ENCODE measurements at regions not wholly inside any gene's neighbourhood (a gene's known extent, or its start where the extent isn't known, plus 50 kb on each side); places are given as distances from the start of the nearest gene placed in this dataset.

DNA sequence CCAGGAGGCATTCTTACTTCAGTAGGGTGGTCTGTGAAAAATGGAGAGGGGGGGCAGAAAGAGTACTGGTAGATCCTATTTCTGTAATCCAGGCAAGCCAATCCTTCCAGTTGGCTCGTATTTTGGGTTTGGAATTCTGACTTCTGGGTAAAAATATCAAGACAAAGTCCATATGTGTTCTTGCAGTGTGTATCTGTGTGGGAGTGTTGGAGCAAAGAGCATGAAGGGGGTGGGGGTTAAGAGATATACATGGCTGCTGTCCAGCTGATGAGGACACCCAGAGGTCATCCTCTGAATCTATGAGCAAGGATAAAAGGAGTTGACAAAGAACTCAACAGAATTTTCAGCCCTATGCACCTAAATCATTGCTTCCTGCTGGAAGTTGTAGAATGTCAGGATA, 375.8 kb upstream of the PIK3C3 start:
- CTCF ChIA-PET, result no interaction called here
- H3K9me3 Mint-ChIP-seq (ENCODE audit: insufficient read depth), result no peaks in the 10 kb centered on the region
- no peaks in the 10 kb centered on the region for H3K27me3 Mint-ChIP-seq (ENCODE audit: low read depth)
- H3K4me1 Mint-ChIP-seq (ENCODE audit: low read depth), result no peaks in the 10 kb centered on the region
- POLR2A ChIA-PET, result no interaction called here
- H3K4me3 Mint-ChIP-seq, result no peak overlapping the region
- H3K36me3 Mint-ChIP-seq (ENCODE audit: low read depth), result no peaks in the 10 kb centered on the region
- no peak for DNase-seq
- no peak overlapping the region for H3K27ac Mint-ChIP-seq
- ATAC-seq, result no peak

DNA sequence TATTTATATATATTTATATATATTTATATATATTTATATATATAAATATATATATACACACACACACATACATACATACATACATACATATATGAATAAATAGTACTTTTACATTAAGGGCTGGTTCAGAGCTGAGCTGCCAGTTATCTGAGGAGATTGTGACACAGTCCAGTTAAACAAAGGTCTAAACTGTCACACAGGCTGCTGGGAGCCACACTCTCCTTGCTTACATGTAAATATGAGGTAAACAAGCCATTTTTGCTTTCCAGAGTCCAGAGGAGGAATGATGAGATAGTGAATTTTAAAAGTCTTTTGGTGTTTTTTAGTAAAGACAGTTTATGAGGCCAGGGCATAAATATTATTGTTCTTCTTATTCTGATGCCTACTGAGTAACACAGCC, 377.5 kb upstream of the PIK3C3 start:
- Mint-ChIP-seq H3K27me3 (ENCODE audit: low read depth) (no peaks in the 10 kb centered on the region), H3K36me3 (ENCODE audit: low read depth) (no peaks in the 10 kb centered on the region), H3K9me3 (ENCODE audit: insufficient read depth) (no peaks in the 10 kb centered on the region), H3K4me1 (ENCODE audit: low read depth) (no peaks in the 10 kb centered on the region), H3K4me3 (no peak overlapping the region), H3K27ac (no peak overlapping the region)
- ATAC-seq (no peak), DNase-seq (no peak)
- POLR2A ChIA-PET, result no interaction called here
- CTCF ChIA-PET, result no interaction called here

DNA sequence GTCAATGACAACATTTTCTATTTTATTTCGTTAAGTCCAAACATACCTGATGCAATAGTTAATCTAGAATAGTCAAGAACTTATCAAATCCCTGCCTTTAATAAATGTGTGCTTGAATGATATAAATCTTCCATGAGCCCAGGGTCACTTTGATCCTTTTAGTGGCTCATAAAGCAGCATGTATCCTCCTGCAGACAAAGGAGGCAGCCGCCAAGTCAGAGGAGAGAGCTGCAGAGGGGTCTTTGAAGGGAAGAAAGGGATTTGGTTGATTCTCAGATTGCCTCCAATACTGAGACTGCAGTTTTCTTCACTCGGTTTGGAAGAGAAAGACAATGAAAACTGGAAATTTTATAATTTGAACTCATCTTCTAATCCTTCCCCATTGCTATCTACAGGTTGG, 378.4 kb upstream of the PIK3C3 start:
- Mint-ChIP-seq H3K36me3 (ENCODE audit: low read depth) (no peaks in the 10 kb centered on the region), H3K4me3 (no peak overlapping the region), H3K4me1 (ENCODE audit: low read depth) (no peaks in the 10 kb centered on the region), H3K27me3 (ENCODE audit: low read depth) (no peaks in the 10 kb centered on the region), H3K9me3 (ENCODE audit: insufficient read depth) (no peaks in the 10 kb centered on the region), H3K27ac (no peak overlapping the region)
- ChIA-PET CTCF (no interaction called here), POLR2A (no interaction called here)
- no peak for DNase-seq
- ATAC-seq, result no peak

DNA sequence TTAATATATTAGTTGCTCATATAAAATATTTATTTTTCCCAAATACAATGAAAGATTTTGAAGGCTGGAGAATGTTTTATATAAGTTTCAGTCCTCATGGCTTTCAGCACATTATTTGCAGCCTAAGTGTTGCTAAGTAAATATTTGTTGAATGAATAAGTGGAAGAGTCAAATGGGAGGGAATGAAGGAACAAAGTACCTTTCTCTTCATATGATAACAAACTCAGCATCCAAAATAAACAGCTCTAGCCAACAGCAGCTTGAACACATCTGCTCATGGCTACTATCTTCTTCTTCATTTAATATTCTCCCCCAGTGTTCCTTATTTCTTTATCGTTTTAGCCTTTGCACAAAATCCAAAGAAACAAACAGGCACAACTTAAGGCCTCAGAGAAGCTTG, 385.2 kb upstream of the PIK3C3 start:
- no peak overlapping the region for H3K4me3 Mint-ChIP-seq
- no peaks in the 10 kb centered on the region for H3K9me3 Mint-ChIP-seq (ENCODE audit: insufficient read depth)
- DNase-seq, result no peak
- no peaks in the 10 kb centered on the region for H3K27me3 Mint-ChIP-seq (ENCODE audit: low read depth)
- H3K4me1 Mint-ChIP-seq (ENCODE audit: low read depth), result no peaks in the 10 kb centered on the region
- H3K36me3 Mint-ChIP-seq (ENCODE audit: low read depth), result no peaks in the 10 kb centered on the region
- POLR2A ChIA-PET, result no interaction called here
- H3K27ac Mint-ChIP-seq, result no peak overlapping the region
- ATAC-seq, result no peak
- CTCF ChIA-PET, result no interaction called here

DNA sequence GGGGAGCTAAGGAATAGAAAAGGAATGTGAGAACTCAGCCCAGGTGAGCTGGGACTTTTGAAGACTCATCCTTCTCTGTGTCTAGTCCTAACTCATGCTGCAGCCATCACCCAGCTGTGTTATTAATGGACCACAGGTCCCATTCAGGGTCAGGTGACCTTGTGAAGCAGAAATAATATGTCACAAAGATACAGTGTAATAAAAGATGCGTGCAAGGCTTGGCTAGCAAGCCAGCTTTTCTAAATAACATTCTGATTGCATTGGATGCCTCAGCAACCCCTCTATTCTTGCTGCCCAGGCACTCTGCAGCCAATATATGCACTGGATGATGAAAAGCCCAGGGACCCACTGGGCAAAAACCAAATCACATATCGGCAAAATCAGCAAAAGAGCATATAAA, 393.1 kb upstream of the PIK3C3 start:
- Mint-ChIP-seq H3K36me3 (ENCODE audit: low read depth) (no peaks in the 10 kb centered on the region), H3K4me1 (ENCODE audit: low read depth) (no peaks in the 10 kb centered on the region), H3K4me3 (no peak overlapping the region), H3K9me3 (ENCODE audit: insufficient read depth) (no peaks in the 10 kb centered on the region), H3K27ac (no peak overlapping the region), H3K27me3 (ENCODE audit: low read depth) (no peaks in the 10 kb centered on the region)
- no peak for ATAC-seq
- POLR2A ChIA-PET, result no interaction called here
- CTCF ChIA-PET, result no interaction called here
- DNase-seq, result no peak

DNA sequence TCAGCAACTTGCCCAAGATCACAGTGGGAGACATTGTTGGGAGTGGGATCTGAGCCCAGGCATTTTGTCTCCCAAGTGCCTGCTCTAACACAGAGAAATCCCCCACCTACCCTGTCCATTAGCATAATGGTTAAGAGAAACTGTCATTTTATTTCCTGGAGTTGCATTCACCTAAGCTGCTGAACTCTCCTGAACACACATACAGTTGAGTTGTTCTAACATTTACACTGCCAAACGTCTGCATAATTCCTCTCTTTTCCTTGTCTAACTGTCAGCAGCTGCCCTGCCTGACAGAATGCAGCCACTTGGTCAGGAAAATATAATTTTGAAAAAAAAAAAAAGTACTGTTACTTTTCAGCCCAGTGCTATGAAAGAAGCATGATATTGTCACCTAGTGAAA, 396.3 kb upstream of the PIK3C3 start:
- DNase-seq, result no peak
- Mint-ChIP-seq H3K36me3 (ENCODE audit: low read depth) (no peaks in the 10 kb centered on the region), H3K27ac (no peak overlapping the region), H3K4me3 (no peak overlapping the region), H3K9me3 (ENCODE audit: insufficient read depth) (no peaks in the 10 kb centered on the region), H3K4me1 (ENCODE audit: low read depth) (no peaks in the 10 kb centered on the region), H3K27me3 (ENCODE audit: low read depth) (no peaks in the 10 kb centered on the region)
- ATAC-seq, result no peak
- ChIA-PET CTCF (no interaction called here), POLR2A (no interaction called here)

DNA sequence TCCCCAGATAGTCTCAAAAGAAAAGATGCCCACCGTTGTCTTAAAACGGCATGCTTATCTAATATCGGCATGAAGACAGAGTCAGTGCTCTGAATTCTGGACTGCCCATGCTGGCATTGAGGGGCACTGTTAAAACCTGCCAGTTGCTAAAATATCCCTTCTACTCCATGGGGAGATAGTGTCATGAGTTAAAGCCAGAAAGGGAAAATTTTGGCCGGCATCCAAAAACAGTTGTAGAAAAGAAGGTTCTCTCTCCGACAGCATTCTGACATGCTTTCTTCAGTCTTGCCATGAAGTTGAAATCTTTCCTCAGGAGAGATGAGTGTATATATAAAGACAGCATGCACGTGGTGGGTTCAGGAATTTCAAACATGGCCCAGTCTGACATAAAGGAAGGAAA, 401.3 kb upstream of the PIK3C3 start:
- Mint-ChIP-seq H3K36me3 (ENCODE audit: low read depth) (no peaks in the 10 kb centered on the region), H3K27me3 (ENCODE audit: low read depth) (no peaks in the 10 kb centered on the region), H3K4me1 (ENCODE audit: low read depth) (no peaks in the 10 kb centered on the region), H3K9me3 (ENCODE audit: insufficient read depth) (no peaks in the 10 kb centered on the region), H3K4me3 (no peak overlapping the region), H3K27ac (no peak overlapping the region)
- ChIA-PET POLR2A (no interaction called here), CTCF (no interaction called here)
- no peak for ATAC-seq
- DNase-seq, result no peak

DNA sequence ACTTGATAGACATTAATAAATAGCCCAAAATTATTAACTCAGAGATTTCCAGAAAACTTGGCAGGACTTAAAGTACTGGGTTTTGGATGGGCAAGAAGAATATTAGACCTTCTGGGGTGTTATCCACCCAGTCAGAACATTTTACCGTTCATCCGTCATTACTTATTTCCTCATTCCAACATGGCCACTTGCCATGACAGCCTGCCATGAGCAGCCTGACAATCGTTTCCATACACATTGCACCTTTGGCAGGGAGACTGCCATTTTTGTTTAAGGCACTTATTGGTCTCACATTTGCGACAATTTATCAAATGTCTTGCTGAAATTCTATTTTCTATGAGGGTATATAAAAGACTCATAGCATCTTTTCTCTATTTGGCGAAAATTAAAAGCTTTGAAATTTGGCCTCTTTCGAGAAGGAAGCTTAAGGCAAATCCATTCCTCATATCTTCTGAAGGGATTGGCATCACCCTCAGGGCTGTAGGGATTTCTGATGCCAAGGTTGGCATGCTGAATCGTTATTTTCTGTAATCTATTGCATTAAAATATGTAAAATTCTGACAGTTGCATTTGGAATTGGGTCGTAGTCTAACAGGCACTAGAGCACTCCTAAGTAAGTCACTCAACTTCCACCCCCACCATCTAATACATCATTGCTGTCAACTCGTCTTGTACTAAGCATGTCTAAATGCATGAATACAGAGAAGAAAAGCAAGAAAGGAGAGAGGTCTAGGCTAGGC, 406.3 kb upstream of the PIK3C3 start:
- DNase-seq, result no peak
- no peaks in the 10 kb centered on the region for H3K9me3 Mint-ChIP-seq (ENCODE audit: insufficient read depth)
- CTCF ChIA-PET, result no interaction called here
- H3K4me3 Mint-ChIP-seq, result no peak overlapping the region
- ATAC-seq, result no peak
- H3K36me3 Mint-ChIP-seq (ENCODE audit: low read depth), result no peaks in the 10 kb centered on the region
- no peaks in the 10 kb centered on the region for H3K4me1 Mint-ChIP-seq (ENCODE audit: low read depth)
- no peaks in the 10 kb centered on the region for H3K27me3 Mint-ChIP-seq (ENCODE audit: low read depth)
- POLR2A ChIA-PET, result no interaction called here
- H3K27ac Mint-ChIP-seq, result no peak overlapping the region

DNA sequence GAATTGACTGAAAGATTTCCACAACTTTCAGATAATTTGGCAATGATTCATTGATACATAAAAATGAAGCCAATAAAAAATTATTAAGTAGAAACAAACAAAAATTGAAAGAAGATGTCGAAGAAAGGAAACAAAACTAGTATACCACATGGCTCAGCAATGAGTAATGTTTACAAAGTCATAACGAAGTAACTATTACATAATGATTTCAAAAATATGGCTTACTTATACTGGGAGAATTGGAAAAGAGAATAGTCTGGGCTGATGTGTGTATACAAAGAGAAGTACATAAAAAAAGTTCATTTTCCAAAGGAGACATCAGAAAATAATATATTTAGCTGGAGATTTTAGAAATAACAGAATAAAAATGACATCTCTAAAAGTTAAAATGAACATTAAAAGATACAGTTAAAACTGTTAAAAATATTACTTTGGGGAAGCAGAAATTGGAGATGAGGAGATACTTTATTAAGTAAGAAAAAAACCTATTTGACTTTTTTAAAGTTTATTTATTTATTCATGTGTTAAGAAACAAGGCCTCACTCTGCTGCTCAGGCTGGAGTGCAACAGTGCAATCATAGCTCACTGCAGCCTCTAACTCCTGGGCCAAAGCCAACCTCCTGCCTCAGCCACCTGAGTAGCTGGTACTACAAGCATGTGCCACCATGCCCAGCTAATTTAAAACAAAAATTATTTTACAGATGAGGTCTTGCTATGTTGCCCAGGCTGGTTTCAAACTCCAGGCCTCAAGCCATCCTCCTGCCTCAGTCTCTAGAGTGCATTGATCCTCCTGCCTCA, 409.7 kb upstream of the PIK3C3 start:
- H3K9me3 Mint-ChIP-seq (ENCODE audit: insufficient read depth), result no peaks in the 10 kb centered on the region
- CTCF ChIA-PET, result no interaction called here
- no peaks in the 10 kb centered on the region for H3K4me1 Mint-ChIP-seq (ENCODE audit: low read depth)
- ATAC-seq, result no peak
- no peak overlapping the region for H3K4me3 Mint-ChIP-seq
- POLR2A ChIA-PET, result no interaction called here
- no peak for DNase-seq
- H3K27me3 Mint-ChIP-seq (ENCODE audit: low read depth), result no peaks in the 10 kb centered on the region
- H3K36me3 Mint-ChIP-seq (ENCODE audit: low read depth), result no peaks in the 10 kb centered on the region
- H3K27ac Mint-ChIP-seq, result no peak overlapping the region

DNA sequence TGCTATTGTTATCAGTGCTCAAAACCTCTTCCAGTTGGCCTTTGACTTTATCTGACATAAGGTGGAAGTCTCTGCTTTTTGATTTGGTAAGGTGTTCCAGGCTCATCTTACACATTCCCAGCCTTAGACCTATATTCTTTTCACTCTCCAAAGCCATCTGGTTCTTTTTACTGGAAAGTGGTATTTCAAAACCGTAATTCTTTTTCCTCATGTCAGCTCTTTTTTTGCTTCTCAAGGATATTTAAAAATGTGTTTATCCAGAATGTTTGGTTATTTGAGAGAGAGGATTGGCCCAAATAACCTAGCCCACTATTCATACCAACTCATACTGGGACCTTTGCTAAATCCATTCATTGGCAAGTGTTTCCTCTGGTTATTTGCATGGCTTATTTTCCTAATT, 411.2 kb upstream of the PIK3C3 start:
- Mint-ChIP-seq H3K4me3 (no peak overlapping the region), H3K4me1 (ENCODE audit: low read depth) (no peaks in the 10 kb centered on the region), H3K9me3 (ENCODE audit: insufficient read depth) (no peaks in the 10 kb centered on the region), H3K27me3 (ENCODE audit: low read depth) (no peaks in the 10 kb centered on the region), H3K27ac (no peak overlapping the region), H3K36me3 (ENCODE audit: low read depth) (no peaks in the 10 kb centered on the region)
- POLR2A ChIA-PET, result no interaction called here
- CTCF ChIA-PET, result no interaction called here
- DNase-seq (no peak), ATAC-seq (no peak)

DNA sequence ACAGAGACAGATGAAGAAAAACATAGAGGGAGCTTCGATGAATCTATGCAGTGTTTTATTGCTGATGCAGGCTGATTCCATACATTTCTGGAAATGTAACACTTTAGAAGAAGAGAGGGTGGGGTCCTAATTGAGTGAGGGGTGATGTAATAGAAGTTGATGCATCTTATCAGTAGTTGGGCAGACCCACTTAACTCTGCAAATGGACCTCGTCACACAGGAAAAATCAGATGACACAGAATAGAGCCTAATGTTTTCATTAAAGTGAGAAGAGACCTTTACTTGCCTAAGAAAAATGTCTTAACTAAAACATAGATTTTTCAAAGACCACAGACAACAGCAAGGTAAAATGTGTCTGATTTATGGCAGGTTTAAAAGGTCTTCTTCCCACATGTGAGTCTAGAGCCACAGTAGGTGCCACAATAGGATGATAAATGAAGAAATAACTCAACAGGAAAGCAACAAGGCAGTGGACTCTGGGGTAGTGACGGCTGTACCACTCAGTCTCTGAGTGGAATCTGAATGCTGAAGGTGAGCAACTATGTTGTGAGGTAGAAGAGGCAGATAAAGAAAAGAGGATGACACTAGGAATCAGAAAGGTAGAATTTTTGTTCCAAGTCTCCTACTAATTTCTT, 414.7 kb upstream of the PIK3C3 start:
- H3K36me3 Mint-ChIP-seq (ENCODE audit: low read depth), result no peaks in the 10 kb centered on the region
- ChIA-PET CTCF (no interaction called here), POLR2A (no interaction called here)
- H3K9me3 Mint-ChIP-seq (ENCODE audit: insufficient read depth), result peaks cover 4% of the 10 kb centered on the region
- H3K27me3 Mint-ChIP-seq (ENCODE audit: low read depth), result no peaks in the 10 kb centered on the region
- no peak for ATAC-seq
- no peak for DNase-seq
- no peaks in the 10 kb centered on the region for H3K4me1 Mint-ChIP-seq (ENCODE audit: low read depth)
- H3K4me3 Mint-ChIP-seq, result no peak overlapping the region
- H3K27ac Mint-ChIP-seq, result no peak overlapping the region

DNA sequence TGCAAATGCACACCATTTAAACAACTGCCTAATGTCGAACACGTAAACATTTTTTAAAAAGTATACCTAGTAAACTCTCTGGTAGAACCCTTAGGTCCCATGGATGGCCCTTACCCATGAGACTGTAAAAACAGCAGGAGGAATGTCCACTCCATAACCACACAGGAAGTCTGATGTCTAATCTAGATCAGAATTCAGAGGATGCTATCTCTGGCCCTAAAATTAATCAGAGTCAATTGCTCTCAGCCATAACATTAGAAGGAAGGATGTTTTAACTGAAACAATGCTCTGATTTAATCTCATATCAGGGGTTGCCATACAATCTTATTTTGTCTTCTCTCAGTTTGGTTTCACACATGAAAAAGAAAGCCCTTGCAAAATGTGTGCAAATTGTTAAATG, 416.3 kb upstream of the PIK3C3 start:
- H3K4me3 Mint-ChIP-seq, result no peak overlapping the region
- no peak for DNase-seq
- ATAC-seq, result no peak
- H3K4me1 Mint-ChIP-seq (ENCODE audit: low read depth), result no peaks in the 10 kb centered on the region
- H3K27me3 Mint-ChIP-seq (ENCODE audit: low read depth), result no peaks in the 10 kb centered on the region
- ChIA-PET POLR2A (no interaction called here), CTCF (no interaction called here)
- peaks cover 4% of the 10 kb centered on the region for H3K9me3 Mint-ChIP-seq (ENCODE audit: insufficient read depth)
- no peaks in the 10 kb centered on the region for H3K36me3 Mint-ChIP-seq (ENCODE audit: low read depth)
- no peak overlapping the region for H3K27ac Mint-ChIP-seq
